ENCODE measurements at regions not wholly inside any gene's neighbourhood (a gene's known extent, or its start where the extent isn't known, plus 50 kb on each side); places are given as distances from the start of the nearest gene placed in this dataset.

GRCh38 chr6:148059869-148060268 lies 282.8 kb upstream of the SASH1 start (continued):
- TF ChIP-seq MLX (CRISPR knock-in tag; IDR thresholded peaks at IDR 0.05) (no peak), ZNF263 (CRISPR knock-in tag; IDR thresholded peaks at IDR 0.05; ENCODE audit: low read depth) (no peak), NFYB (CRISPR knock-in tag; conservative IDR thresholded peaks at IDR 0.05; ENCODE audit: low read depth) (no peak), ATF6 (CRISPR knock-in tag; IDR thresholded peaks at IDR 0.05) (no peak), NFATC4 (CRISPR knock-in tag; IDR thresholded peaks at IDR 0.05) (no peak), MXD4 (CRISPR knock-in tag; IDR thresholded peaks at IDR 0.05; ENCODE audit: borderline replicate concordance) (no peak)

GRCh38 chr6:148064406-148065134 lies 278.1 kb upstream of the SASH1 start:
- no peak for DNase-seq (ENCODE audit: low spot score)
- H3K4me1 Mint-ChIP-seq: no peaks in the 10 kb centered on the region

More at GRCh38 chr6:148064406-148065134, 278.1 kb upstream of the SASH1 start:
- TF ChIP-seq TEAD4 (CRISPR knock-in tag; IDR thresholded peaks at IDR 0.05): no peak
- no peak for TF ChIP-seq ERG (CRISPR knock-in tag; IDR thresholded peaks at IDR 0.05)
- TF ChIP-seq FOXP4 (CRISPR knock-in tag; IDR thresholded peaks at IDR 0.05): no peak
- TF ChIP-seq MAX (CRISPR knock-in tag; IDR thresholded peaks at IDR 0.05): no peak
- TF ChIP-seq ELF4 (CRISPR knock-in tag; IDR thresholded peaks at IDR 0.05; ENCODE audit: low read depth): no peak
- TF ChIP-seq MXD4 (CRISPR knock-in tag; IDR thresholded peaks at IDR 0.05; ENCODE audit: borderline replicate concordance): no peak
- TF ChIP-seq IRF2 (CRISPR knock-in tag; IDR thresholded peaks at IDR 0.05; ENCODE audit: borderline replicate concordance, low read depth): no peak
- TF ChIP-seq MLX (CRISPR knock-in tag; IDR thresholded peaks at IDR 0.05): no peak
- no peak for TF ChIP-seq CDX4 (CRISPR knock-in tag; IDR thresholded peaks at IDR 0.05; ENCODE audit: borderline replicate concordance)
- no peak for TF ChIP-seq FOXP1 (CRISPR knock-in tag; IDR thresholded peaks at IDR 0.05; ENCODE audit: borderline replicate concordance)
- no peak for TF ChIP-seq SMAD4 (CRISPR knock-in tag; IDR thresholded peaks at IDR 0.05)
- no peak for TF ChIP-seq PRRX2 (CRISPR knock-in tag; IDR thresholded peaks at IDR 0.05)
- H3K27ac Mint-ChIP-seq: no peak overlapping the region
- H3K4me3 Mint-ChIP-seq: no peak overlapping the region
- CTCF ChIA-PET: no interaction called here
- H3K9me3 Mint-ChIP-seq: peaks cover 50% of the 10 kb centered on the region
- no peak for ATAC-seq
- POLR2A ChIA-PET: no interaction called here
- H3K36me3 Mint-ChIP-seq: peaks cover 18% of the 10 kb centered on the region
- no peaks in the 10 kb centered on the region for H3K27me3 Mint-ChIP-seq (ENCODE audit: low read depth)
